GM21825 (cell line): ENCODE measurements at regions not wholly inside any gene's neighbourhood (a gene's known extent, or its start where the extent isn't known, plus 50 kb on each side); places are given as distances from the start of the nearest gene placed in this dataset.
"Not testable (repeated sequence)": the region's sequence is repeated elsewhere in the genome, so short reads cannot be mapped to it uniquely, and the experiment has no call there.

ENCODE experiments used
- ATAC-seq: cut with Tn5 transposase; IDR thresholded peaks from one replicate; pipeline ENCODE4 v1.9.1; 2021; ENCODE audit warnings: mild to moderate bottlenecking, moderate library complexity; ENCODE audit not compliant: unreplicated experiment

DNA sequence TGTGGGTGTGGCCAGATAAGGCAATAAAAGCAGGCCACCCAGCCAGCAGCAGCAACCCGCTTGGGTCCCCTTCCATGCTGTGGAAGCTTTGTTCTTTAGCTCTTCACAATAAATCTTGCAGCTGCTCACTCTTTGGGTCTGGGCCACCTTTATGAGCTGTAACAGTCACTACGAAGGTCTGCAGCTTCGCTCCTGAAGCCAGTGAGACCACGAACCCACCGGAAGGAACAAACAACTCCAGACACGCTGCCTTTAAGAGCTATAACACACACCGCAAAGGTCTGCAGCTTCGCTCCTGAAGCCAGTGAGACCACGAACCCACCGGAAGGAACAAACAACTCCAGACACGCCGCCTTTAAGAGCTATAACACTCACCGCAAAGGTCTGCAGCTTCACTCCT lies 172.1 kb upstream of the AGTR1 start:
- not testable (repeated sequence) for ATAC-seq

DNA sequence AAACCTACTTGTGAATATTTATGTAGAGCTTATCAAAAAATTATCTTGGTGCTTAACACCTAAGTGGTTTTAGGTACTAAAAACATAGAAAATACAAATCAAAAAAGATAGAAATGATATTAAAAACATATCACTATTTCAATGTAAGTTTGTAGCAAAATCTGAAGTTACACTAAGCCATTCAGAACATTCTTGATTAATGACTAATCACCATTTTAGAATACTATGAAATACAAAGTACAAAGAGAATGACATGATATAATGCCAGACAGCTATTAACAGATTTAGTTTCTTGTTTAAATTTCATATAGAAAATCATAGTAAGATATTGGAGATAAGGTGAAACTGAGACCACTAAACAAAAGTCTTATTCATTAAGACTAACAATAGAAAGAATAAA lies 169.7 kb upstream of the AGTR1 start:
- ATAC-seq: no peak

DNA sequence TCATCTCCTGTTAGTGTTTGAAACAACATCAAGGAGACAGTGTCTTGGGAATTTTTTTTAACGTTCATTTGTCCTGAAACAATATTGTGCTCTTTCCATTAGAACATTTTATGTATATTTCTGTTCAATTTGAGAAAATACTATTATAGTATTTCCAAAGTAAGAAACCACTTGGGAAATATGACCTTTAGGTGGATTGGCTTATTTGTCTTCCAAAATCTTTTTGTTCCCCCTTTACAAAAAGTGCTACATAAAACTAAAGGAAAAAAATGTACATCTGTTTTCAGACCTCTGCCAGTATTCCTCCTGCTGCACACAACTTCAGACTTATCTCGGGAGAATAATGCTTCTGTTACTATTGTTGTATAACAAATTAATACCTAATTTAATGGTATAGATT lies 165.9 kb upstream of the AGTR1 start:
- no peak for ATAC-seq

DNA sequence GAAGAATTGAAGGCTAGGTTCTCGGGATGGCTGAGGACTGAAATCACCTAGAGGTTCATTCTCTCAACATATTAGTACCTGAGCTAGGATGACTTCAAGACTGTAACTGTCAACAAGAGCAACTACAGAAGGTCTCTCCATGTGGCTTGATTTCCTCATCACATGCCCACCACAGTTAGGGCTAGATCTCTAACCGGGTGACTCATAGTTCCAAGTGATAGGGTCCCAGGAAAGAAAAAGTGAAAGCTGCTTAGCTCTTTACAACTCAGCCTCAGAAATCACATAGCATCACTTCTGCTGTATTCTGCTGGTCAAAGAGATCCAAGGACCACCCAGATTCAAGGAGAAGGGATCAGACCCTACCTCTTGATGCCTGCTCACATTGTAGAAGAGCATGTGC lies 165.4 kb upstream of the AGTR1 start:
- no peak for ATAC-seq

DNA sequence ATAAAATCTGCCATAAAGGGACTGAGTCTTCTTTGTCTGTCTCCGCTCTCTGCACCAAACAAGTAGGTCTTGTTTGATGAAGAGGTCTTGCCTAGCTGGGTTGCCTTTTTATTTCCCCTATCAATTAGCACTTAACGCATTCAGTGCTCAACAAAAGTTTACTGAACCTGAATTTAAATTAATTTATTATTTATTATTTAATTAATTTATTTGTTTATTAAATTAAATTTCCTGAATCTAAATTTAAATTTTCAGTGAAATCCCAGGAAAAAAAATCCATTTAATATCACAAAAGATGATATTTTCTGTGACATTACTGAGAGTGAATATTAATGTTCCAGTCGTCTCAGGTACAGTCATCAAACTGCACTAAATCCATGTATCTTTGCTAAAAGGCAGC lies 164.9 kb upstream of the AGTR1 start:
- no peak for ATAC-seq

DNA sequence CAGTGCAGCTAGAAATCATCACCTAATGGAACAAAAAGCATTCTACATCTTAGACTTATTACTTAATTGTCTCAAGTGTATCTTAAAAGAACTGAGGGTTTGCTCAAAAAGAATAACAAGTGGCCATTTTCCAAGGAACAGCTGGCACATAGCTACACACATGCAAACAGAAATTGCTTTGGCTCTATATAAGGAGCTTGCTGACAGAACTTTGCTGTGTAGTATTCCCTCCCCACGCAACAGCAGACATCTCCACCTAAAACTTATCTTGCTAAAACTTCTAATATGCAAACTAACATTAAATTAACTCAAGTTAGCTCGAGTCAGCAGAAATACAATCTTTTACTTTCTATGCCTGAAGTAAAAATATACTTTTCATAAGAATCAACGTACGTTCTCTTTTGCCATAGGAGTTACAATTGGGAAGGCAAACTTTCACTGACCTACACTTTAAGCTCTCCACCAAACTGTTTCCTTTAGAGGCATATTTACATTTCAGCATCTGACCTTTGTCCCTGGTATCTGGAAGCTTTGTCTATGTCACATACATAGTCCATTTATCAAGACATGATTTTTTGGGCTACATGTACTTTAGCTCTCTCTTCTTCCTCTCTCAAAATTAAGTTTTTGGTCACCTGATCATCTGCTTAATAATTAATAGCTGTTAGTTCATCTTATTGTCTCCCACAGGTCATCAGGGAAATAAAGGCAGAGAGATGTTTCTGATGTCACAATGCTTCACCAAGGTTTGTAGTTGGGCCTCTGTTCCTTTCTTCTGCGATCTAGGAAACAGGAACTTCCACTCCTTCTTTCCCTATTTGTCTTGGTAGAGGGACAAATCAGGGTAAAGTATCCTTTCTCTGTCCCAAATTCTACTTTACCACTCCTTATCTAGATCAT lies 163.4 kb upstream of the AGTR1 start:
- ATAC-seq: no peak

DNA sequence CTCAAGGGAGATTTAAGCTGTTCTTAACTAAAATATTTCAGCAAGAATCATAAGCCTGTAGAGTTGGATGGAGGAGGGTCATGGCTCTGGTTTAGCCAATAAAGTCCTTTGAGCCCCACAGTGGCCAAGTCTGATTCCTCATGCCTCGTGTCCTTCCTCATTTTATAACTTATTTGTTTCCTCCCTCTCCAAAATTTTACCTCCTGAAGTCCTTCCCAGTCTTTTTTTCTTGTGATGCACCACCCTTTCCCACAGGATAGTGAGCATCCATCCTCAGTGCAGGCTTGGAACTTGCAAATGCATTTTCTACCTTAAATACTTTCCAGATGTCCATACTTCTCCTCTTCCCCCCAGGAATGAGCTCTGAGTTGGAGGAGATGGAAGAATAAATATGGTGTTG lies 162.7 kb upstream of the AGTR1 start:
- ATAC-seq: no peak

DNA sequence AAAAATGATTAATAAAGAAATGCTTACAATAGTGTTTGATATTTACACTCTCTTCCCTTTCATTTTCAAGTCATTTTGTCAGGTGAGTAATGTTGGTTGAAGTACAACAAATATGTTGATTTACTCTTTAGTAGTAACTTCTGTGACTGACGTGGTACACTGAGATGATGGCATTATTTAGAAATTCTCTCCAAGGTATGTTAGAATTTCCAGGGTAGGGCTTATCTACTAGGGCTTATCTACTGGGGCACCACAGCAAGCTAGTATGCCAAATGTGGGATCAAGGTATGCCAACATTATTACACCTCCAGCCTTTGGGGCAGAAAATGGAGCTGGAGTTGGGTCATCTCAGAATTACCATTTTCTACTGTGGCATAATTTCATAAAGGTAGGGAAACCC lies 157.4 kb upstream of the AGTR1 start:
- ATAC-seq: no peak

DNA sequence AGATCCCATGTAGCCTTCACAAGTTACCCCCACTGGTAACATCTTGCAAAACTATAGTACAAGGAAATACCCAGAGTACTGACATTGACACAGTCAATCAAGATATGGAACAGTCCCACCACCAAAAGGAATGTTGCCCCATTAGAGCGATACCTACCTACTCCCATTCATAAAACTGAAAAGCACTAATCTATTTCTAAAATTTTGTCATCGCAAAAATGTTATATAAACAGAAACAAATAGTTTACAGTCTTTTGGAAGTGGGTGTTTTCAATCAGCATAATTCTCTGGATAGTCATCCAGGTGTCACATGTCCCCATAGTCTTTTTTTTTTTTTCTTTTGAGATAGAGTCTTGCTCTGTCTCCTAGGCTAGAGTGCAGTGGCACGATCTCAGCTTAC lies 156.9 kb upstream of the AGTR1 start:
- no peak for ATAC-seq

DNA sequence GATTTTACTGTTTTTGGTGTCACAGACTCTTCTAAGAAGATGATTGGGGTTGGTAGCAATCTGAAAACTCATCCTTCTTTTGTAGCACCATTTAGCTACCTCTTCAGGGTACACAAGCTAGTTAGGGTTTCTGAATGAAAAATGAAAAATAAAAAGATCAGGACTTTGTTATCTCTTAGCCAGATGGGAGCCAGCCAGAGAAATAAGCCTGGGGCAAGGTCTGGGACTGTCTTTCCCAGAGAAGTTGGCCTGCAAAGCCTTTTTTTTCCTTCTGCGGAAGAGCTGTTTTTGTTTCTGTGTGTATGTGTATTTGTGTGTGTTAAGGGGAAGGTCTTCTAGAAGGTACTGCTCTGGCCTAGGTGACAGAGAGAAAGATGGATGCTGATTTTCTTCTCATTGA lies 150.7 kb upstream of the AGTR1 start:
- no peak for ATAC-seq

DNA sequence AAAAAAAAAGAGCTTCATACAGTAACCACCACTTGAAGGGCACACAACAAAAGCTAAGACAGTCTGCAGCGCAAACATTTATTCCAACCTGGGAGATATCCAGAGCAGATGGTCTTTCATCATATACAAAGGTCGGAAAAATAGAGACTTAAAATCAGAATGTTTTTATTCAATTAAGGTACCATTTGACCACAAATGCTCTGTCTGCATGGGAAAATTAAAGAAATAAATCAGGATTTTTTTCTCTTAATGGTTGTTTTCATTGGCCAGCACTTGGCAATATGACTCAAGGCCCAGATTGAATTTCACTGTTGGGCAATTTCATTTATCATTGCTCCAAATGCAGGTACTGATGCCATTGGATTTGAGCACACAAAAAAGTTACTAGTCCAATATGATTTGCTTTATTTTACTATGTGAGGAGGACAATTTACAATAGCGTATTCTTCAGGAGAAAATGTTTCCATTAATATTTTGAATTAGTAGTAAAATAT lies 145.9 kb upstream of the AGTR1 start:
- no peak for ATAC-seq

DNA sequence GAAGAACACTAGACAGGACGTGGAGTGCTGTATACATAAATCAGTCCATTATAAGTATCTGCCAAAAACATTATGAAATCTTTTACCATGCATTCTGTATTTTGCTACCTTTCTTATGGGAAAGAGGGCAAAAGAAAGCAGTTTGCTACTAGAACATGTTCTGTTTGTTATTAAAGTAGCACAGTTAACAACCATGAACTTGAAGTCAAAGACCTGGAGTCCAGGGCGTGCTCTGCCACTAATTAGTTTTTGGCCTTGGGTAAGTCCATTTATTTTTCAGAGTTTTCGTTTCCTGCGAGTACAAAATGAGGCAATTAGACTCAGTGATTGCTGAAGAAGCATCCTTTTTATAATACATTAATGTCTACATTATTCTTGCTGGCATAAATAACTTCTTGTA lies 143.3 kb upstream of the AGTR1 start:
- no peak for ATAC-seq

DNA sequence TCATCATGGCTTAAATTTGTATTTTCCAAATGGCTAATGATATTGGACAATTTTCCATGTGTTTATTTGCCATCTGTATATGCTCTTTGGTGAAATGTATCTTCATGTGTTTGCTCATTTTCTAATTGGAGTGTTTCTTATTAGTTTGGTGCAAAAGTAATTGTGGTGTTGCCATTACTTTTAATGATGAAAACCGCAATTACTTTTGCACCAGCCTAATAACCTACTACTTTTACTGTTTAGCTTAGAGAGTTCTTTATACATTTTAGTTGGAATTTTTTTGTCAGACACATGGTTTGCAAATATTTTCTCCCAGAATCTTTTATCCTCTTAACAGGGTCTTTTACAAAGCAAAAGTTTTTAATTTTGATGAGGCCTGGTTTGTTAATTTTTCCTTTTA lies 141.0 kb upstream of the AGTR1 start:
- no peak for ATAC-seq

DNA sequence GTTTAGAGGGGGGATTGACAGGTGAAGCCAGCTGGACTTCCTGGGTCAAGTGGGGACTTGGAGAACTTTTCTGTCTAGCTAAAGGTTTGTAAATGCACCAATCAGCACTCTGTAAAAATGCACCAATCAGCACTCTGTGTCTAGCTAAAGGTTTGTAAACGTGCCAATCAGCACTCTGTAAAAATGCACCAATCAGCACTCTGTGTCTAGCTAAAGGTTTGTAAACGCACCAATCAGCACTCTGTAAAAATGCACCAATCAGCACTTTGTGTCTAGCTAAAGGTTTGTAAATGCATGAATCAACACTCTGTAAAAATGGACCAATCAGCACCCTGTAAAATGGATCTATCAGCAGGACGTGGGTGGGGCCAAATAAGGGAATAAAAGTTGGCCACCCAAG lies 120.1 kb upstream of the AGTR1 start:
- not testable (repeated sequence) for ATAC-seq

DNA sequence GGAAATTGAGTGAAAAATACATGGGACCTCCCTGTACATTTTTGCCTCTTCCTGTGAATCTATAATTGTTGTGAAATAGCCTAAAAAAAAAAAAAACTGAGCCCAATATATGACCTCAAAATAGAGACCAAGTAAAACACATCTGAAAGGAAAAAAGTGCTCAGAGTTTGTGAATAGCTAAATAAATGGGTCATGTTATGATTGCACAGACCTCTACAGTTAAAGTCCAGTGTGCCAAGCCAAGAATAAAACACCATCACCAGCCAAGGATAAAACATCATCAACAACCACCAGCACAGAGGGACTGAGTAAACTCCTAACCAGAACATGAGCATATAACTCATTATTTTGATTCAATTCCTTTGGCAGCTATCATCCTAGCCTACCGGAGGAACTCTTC lies 115.6 kb upstream of the AGTR1 start:
- ATAC-seq: no peak

DNA sequence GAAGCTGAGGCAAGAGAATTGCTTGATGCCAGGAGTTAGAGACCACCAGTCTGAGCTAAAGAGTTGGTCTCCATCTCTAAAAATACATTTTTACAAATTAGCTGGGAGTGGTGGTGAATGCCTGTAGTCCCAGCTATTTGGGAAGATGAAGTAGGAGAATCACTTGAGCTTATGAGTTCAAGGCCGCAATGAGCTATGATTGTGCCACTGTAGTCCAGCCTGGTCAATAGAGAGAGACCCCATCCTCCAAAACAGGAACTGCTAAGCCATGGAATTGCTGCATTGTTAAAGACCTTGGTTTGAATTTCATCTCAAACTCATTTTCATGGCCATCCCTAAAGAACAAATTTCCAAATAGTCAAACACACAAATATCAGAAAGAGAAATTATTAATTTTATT lies 113.9 kb upstream of the AGTR1 start:
- ATAC-seq: no peak

DNA sequence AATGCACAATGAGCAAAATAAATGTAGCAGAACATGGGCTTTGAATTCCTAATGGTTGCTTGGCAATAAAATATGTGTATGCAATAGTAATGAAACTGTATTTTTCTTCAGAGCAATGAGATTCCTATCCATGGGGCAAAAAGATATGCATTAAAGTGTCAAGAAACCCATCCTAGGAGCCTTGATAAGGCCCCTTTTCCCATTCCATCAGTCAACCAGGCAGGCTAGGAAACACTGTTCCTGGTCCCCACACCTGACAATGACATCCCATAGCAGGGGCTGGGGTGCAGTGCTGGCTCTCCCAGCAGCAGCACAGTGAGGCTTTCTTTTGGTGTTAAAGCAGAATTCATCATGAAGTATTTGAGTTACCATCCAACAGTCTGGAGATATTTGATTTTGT lies 113.3 kb upstream of the AGTR1 start:
- ATAC-seq: no peak

DNA sequence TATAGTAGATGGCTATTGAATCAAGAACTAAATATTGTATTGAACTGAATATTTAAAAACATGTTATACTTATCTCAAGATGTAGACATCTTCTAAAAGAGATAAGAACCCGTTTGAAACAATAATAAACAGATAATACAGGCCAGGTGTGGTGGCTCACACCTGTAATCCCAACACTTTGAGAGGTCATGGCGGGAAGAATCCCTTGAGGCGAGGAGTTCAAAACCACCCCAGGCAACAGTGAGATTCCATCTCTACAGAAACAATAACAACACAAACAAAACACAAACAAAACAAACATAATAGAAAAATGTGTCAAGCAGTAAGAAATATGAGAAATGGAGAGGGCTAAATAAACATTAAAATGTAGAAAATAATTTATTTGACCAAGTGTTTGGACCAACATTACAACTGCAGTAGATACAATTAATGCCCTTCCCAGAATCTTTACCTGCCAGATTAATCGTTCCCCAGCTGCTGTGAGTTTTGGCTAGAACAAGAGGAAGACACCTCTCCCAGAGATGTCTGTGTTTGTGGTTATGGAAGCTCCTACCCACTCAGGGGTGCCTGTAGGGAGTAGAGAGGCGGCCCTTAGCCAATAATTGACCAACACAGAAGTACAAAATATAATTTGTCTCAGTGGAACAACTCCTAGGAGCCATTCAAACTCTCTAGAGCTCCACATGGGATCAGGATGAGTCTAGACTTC lies 111.9 kb upstream of the AGTR1 start:
- ATAC-seq: no peak

DNA sequence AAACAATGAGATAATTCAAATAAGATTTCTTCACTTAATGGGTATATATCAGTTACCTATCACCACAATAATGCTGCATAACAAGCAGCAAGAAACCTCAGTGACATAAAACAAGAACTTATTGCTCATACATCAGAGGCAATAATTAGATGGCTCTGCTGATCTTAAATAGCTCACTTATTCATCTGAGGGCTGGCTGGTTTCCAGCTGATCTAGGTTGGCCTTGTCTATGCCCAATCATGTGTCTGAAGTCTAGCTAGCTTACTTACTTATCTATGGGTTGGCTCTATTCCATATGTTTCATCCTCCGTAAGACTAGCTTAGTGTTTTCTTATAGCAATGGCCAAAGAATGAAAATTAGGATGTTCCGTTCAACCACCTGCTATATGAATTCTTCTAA lies 109.4 kb upstream of the AGTR1 start:
- ATAC-seq: no peak

DNA sequence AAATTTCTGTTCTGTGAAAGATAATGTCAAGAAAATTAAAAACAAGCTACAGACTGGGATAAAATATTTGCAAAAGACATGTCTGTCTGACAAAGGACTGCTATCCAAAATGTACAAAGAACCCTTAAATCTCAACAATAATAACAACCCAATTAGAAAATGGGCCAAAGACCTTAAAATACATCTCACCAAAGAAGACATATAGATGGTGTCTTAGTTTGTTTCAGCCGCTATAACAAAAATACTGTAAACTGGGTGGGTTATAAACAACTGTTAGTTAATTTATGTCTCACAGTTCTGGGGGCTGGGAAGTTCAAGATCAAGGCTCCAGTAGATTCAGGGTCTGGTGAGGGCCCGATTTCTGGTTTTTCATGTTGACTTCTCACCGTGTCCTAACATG lies 106.2 kb upstream of the AGTR1 start:
- no peak for ATAC-seq

DNA sequence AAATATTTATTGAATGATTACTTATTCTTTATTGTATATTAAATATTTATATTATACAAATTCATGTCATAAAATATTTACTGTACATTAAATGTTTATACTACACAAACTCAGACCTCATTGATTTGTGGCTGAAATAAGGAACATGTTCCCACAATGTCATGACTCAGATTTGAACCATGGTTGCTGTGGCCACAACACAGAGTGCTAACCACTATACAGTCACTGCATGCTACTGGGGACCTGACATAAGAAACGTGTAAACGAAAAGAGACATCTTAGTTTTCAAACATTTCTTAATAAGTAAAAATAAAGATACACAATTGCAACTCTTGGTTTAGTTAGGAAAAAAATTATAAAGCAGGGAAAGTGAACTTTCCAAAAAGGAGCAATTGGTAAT lies 99.1 kb upstream of the AGTR1 start:
- ATAC-seq: no peak

DNA sequence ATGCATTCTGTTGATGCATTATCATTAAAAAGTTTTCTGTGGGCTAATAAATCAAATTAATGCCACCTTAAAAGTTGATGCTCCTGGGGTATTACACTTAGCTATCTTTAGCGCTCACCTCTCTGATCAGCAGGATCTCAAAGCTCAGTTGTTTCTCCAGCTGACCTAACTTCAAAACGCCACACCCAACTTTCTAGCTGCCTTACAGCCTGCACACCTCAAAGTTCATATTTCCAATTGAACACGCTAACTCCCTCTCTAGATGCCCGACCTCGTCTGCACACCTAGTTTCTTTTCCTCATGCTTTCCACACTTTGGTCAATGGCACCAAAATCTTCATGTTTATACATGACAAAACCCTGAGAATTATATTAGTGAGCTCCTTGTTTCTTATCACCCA lies 98.2 kb upstream of the AGTR1 start:
- ATAC-seq: no peak
